GM21447 (cell line): ENCODE measurements at regions not wholly inside any gene's neighbourhood (a gene's known extent, or its start where the extent isn't known, plus 50 kb on each side); places are given as distances from the start of the nearest gene placed in this dataset.
"Not testable (repeated sequence)": the region's sequence is repeated elsewhere in the genome, so short reads cannot be mapped to it uniquely, and the experiment has no call there.

Experiments
- ATAC-seq: cut with Tn5 transposase; IDR thresholded peaks from one replicate; pipeline ENCODE4 v1.9.1; 2021; ENCODE audit not compliant: unreplicated experiment

DNA sequence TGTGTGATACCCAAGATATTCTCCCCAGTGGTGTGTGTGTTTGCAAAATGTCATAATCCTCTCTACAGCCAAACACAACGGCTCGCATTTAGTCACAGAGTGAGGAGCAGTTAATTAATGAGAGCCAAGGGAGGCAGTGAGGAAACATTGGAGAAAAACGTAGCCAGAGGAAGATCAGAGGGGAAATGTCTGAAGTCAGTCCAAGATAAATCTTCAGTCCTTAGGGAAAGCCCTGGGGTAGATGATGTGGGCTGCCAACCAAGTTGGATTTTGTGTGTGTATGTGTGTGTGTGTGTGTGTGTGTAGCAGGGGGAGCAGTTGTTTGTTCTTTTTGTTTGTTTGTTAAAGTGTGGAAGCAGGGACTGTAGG is 201.0 kb upstream of the PTBP2 start:
- no peak for ATAC-seq

DNA sequence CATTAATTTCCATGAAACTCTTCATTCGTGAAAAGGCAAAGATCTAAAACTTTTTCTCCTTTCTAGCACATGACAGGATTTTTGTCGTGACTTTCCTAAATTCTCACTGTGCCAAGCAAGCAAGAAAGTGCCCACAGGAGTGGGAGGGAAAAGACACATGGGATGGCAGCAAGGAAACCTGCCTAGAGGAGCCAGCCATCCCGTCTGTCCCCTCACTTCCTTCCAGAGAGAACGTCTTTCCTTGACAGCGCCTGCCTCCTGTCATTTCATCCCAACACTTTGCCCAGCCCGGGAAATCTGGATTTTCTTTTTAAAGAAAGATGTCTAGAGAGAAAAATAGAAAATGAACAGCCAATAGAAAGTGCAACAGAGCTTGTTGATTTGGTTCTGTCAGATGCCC is 200.6 kb upstream of the PTBP2 start:
- no peak for ATAC-seq

DNA sequence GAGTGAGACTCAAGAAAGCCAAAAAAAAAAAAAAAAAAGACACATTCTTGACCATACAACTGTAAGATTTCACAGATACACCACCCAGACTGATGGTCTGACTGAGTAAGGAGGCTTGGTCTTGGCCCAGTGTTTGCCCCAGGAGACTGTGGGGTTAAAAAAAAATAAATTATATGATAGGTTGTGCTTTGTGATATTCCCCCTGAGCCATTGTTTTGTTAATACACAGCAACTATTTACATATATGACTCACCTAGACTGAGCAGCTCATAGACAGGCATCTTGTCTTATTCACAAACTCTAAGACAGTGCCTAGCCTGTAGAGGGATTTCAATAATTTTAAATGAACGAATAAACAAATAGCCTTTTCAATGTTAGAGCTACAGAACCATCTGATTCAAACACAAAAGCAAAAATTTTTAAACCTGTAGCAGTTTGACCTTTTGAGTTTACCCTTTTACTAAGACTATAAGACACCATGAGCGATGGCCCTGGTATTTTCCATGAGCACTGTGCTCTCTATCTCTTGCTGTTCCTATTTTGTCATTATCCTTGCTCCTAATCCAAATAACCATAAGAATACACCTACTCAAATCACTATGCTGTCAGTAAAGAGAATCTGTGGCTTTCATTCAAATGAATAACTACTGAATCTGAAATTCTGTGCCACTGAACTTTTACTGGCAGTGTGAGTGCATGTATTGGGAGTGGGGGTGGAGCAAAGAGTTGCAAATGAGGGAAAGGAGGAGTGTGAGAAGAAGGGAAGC is 199.4 kb upstream of the PTBP2 start:
- no peak for ATAC-seq

DNA sequence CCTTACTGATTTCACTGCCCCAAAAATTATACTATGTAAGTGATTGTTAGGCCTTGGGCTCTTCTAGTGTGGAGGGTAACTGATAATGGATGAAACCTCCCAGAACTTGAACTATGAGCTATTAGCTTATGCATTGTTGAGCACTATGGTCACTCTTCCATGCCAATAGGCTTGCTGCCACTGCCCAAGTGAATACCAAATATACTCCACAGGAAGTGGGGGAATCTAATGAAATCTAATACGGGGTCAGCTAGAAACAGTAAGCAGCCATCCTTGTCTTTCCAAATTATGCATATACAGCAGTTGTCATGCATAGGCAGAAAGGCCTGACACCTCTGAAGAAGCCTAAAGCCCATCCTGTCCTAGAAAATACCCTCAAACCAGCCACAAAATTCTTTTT is 198.7 kb upstream of the PTBP2 start:
- no peak for ATAC-seq

DNA sequence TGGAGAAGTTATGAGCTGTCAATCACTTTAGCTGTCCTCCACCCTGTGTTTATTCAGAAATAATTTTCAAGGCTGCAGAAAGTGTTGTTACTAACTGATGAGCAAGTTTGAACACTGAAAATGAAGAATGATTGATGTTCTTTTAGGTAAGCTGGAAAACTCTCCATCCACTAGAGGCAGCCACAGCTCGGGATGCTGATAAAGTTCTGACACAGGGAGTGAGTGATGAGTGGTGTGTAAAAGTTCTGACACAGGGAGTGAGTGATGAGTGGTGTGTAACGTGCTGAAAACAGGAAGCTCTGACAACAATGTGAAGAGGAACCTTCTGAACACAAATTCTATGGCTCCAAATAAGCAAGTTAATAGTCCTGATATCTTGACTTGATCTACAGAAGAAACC is 197.5 kb upstream of the PTBP2 start:
- no peak for ATAC-seq

DNA sequence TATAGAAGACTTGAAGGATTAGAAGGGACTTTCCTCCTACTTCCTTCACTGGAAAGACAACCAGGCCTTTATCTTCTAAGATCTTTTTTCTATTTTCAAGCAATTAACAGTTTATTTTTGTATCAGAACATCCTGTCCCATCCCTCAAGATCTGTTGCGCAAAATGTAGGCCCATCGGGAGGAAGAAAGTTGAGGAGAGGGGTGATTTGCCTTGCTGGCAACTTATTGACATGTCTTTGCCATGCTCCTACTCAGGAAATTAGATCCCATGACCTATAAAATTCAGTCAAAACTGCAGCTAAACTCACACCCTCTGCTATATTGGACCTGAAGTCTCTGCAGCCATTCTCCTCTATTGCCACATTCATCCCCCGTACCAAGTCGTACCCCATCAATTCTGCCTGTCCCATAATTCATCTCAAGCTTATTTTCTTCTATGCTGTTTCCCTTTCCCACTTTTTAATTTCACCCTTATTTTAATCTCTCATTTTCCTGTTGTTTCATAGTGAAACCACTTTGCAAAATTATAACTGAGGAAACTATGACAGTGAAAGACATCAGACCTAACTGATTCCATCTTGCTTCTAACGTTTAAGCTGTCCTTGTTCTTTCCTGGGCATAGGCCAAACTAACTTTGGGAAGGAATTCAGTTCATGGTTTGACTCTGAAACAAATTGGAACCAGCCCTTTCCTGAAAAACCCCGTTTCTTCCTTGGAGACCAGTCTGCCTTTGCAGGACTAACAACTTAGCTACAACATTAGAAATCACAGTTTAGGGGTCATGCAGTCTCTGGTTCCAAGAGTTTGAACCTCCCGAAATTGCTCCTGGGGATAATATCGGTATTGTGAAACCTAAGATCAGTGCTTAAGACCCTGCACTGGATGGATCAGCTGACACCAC is 195.7 kb upstream of the PTBP2 start:
- no peak for ATAC-seq

DNA sequence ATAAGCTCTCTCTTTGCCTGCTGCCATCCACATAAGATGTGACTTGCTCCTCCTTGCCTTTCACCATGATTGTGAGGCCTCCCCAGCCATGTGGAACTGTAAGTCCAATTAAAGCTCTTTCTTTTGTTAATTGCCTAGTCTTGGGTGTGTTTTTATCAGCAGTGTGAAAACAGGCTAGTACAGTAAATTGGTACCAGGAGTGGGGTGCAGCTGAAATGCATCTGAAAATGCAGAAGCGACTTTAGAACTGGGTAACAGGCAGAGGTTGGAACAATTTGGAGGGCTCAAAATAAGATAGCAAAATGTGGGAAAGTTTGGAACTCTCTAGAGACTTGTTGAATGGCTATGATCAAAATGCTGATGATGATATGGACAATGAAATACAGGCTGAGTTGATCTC is 192.9 kb upstream of the PTBP2 start:
- not testable (repeated sequence) for ATAC-seq

DNA sequence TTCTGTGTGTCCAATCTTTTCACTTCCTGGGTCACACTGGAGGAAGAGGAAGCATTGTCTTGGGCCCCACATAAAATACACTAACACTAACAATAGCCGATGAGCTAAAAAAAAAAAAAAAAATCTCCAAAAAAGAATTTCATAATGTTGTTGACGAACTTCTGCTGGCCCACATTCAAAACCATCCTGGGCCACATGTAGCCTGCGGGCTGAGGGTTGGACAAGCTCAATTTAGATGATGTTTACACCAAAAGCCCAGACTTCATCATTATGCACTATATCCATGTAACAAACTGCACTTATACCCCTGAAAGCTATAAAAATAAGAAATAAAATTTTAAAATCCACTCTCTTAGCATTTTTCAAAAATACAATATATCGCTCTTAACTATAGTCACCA is 187.8 kb upstream of the PTBP2 start:
- ATAC-seq = no peak

DNA sequence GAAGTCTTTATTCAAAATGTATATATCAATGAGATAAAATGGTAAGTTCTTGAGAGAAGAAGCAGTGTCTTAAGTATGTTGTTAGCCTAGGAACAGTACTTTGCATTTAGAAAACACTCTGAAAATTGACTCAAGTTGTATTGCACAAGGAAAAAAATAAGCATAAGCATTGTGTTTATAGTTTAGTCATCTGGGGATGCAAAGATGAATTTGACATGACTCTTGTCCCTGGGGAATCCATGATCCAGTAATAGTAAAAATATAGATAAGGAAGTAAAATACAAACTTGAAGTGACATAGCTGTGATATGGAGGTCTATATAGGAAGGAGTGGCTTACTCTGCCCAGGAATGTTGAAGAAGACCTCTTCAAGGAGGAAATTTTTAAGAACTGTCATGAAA is 185.0 kb upstream of the PTBP2 start:
- no peak for ATAC-seq

DNA sequence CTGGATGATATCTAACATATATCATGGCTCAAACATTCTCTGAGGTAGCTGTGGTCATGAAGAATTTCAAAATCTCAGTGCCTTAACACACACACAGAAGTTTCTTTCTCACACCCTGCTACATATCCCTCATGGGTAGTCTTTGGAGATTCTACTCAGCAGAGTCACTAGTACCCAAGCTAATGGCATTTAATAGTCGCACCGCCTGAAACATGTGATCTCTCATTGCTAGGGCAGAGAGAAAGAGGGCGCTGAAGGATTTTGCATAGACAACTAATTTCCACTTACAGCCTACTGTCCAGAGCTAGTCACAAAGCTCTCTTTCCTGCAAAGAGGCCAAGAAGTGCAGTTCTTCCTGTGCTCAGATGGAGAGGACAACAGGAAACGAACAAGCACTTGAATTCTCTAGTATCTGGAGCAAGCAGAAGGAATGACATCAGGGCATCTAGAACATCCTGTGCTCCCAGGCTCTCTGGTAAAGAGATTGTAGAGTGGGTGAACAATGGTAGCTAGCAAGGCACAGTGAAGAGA is 183.4 kb upstream of the PTBP2 start:
- no peak for ATAC-seq

DNA sequence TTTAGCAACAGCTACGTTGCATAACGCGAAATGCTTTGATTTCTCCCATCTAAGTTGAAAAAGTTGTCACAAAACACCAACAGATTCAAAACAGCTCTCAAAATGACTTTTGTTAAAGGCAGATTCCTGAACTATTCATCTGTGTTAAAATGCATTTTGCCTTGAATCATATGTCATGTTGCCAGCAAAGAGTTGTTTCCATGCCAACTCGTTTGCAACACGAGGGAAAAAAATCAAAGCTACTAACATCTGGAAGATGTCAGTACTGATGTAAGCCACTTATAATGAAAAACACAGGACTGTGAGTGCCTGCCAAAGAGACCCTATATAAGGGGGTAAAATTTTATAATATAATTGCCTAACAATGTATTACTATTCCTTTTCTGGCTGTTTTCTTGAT is 182.7 kb upstream of the PTBP2 start:
- ATAC-seq = no peak

DNA sequence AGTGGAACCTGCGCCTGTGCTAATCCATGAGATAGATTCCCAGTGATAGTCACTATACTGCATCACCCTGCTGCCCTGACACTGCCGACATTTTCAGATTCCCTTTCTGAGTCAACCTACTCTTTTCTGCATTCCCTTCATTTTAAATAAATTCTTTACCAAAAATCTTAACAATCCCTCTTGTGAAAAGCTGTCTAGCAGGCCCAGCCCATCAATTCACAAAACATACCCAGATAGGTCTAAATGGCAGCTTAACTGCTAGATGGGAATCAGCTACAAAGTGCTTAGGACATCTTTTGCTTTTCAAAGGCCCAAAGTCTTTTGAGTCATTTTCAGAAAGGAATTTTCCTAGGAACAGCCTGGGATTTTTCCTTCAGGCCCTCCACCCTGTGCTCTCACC is 180.1 kb upstream of the PTBP2 start:
- no peak for ATAC-seq

DNA sequence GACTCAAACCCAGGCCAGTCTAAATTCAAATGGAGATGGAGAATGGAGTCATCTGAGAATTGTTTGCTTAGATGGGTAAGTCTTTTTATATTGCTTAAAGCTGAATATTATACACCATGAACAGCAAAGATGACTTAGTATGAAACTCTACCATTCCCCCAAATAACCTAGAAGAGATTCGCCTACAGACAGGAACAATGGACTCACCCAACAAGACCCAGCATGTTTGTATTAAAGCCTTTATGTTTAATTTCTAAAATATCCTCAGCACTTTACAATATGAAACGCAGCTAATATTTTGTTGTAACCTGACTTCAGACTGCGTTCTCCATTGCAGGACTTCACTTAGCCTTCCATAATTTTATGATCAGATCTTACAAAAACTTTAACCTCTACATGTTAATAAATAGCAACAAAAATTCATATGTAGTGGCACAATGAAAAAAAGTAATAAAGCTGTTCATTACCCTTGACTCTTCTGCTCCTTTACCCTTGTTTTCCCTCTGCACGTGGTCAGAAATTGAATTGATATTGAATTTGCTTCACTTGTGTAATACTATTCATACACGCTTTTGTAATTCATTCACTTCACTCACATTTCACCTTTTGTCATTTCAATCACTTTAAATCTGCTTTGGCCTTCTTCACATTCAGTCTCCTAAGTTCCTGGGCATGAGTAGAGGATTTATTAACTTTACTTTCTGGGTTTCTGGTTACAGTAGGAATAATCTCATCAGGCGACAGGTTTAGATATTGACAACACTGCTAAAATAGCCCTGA is 177.3 kb upstream of the PTBP2 start:
- no peak for ATAC-seq

DNA sequence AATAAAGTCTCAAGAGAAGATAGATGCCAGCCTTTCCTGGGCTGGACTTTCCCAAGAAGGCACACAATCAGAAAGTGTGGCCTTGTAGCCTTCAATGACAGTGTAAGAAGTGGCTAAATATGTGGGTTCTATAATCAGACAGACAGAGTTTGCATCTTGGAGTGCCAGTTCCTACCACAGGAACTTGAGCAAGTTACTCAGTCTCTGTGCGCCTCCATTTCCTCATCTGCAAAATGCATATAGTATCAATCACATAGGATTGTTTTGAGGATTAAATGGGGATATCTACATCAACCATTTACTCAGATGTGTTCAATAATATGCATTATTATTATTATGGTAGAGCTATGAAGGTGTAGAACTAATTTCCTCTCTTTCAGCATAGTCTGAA is 176.8 kb upstream of the PTBP2 start:
- ATAC-seq = no peak

DNA sequence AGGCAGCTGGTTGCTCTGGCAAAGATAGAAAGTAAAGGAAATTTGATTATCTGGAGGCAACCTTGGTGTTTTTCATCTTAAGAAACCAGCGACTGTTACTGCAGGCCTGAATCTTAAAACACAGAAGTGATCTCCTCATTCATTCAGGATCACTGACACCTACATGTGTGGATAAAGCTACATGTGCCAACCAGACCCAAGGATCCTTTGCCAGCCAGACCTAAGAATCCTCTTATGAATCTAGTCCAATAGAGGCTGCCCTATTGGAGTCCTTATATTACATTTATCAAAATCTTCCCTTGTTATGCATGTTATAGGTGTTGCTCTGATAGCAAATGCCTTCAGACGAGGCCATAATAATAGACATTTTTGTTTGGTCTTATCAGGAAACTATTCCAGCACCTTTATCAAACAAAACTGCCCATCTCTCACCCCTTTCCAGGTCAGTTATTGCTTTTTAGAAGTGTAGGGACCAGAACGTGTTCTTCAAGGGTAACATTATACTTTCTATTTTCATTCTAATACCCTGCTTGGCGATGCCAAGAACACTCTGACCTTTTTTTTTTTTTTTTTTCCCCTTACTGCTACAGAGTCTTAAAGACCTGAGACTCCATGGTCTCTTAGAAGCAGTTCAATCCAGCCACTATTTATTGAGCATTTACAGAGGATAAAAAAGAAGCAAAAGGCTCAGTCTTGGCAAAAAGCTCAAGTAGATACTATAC is 175.5 kb upstream of the PTBP2 start:
- ATAC-seq = no peak

DNA sequence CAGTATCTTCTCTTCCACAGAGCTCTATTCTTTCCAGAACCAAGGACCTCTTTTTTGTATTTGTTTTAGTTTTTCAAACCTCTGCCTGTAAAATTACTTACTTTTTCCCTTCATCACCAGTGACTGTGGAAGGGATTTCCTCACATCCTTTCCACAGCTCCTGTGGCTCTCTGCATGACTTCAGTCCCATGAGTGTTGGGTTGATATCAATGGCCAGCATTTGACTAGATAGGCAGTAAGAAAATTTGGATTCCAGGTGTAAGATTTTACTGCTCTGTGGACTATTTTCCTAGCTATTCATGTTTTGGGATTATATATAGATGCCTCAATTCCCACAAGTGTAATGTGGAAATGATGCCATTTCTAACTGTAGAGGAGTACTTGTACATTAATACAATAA is 171.5 kb upstream of the PTBP2 start:
- no peak for ATAC-seq

DNA sequence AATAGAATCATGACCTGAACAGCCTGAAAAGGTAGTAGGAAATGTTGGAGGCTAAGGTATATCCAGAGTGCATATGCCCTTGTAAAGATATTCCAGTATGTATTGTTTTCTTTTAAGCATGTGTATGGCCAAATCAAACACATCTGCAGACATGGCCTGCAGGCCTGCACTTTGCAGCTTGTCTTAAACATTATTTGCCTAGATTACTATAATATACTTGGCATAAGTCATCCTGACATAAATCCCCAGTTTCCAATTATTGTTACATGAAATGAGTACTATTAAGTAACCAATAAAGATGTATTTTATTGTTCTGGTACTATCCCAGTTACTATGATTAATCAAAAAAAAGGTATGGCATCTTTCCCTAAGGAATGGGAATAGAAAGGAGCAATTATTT is 169.1 kb upstream of the PTBP2 start:
- no peak for ATAC-seq

DNA sequence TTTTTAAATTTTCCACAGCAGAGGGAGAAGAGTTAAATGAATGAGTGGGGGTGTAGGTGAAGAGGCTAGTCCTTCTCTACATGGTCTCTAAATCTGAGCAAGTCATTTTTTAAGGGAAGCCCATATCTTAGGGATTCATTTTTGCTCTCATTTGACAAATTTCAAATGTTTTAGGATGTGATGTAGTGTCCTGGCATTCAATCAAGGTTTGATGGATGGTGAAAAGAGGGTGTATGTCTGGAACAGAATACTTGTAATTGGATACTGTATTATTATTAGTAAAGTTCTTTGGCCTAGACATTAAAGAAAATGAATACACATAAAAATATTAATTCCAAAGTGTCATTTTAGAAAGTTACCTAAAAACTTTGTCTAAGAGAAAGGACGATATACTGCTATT is 167.8 kb upstream of the PTBP2 start:
- ATAC-seq = no peak

DNA sequence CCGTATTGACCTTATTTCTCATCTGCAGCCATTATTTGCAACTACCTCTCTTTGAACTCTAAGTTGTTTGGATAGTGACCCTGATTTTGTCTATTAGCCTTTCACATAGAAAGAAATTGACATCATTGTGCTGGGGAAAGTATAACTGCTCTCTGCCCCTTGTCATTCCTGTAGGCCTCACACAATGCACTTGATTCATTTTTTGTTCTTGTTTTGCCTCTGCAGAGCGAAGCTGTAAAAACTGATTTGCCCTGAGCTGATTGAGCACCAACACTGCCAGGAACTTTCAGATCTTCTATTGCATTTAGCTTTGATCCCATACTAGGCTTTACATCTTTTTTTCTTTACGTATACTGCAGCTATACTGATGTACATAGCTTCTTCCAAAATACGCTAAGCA is 167.2 kb upstream of the PTBP2 start:
- no peak for ATAC-seq

DNA sequence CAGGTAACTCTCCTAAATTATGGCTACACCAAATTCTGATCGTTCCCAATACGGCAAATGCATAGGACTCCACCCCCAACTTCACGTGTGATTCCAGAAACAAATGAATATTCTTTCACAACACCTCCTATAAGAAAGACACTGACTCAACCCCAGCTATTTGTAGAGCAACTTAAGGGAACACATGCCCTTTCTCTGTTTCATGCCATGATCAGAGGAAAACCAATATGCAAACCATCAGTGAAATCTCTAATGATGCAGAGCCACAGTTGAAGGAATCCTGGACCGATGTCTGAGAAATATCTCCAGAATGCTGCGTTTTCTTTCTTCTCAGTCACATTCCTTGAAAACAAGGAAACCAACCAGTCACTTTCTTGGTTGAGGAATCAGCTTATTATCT is 164.2 kb upstream of the PTBP2 start:
- no peak for ATAC-seq

DNA sequence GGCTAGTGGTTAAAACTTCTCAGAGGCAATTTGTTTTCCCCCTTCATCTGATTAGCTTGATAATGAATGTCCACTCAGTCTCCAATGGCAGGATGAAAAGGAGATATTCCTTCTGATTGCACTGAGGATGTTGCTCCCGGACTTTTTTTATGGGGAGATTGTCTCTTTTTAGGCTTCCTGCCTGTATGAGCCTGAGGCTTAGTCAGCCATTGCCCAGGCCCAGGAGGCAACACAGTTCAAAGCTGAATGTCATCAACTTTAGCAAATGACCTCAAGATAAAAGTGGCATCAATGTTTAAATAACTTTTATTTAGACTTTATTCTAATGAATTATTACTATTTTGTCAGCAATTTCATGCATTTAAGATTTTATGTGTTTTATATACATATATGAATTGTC is 162.9 kb upstream of the PTBP2 start:
- no peak for ATAC-seq
